Stimulated activated CD8-positive, alpha-beta memory T cell treated with anti-CD3 and anti-CD28 coated beads, Interleukin-4, amount 100 ng/mL, for 1 hour (primary cell): ENCODE measurements at regions not wholly inside any gene's neighbourhood (a gene's known extent, or its start where the extent isn't known, plus 50 kb on each side); places are given as distances from the start of the nearest gene placed in this dataset.
"Not testable (repeated sequence)": the region's sequence is repeated elsewhere in the genome, so short reads cannot be mapped to it uniquely, and the experiment has no call there.

Experiments used
- DNase-seq, 2 donors: peaks; one replicate each; pipeline ENCODE4 v3.0.0-alpha.2; 2020; ENCODE audit warnings: low read depth in 2 of 2, low spot score in 1 of 2

GRCh38 chr1:34367954-34368353 is 191.2 kb downstream of the C1orf94 start:
- DNase-seq: no peak

- DNase-seq: no peak
Measured at GRCh38 chr1:34369701-34370455, 193.2 kb downstream of the C1orf94 start.

GRCh38 chr1:34370748-34371147 is 194.0 kb downstream of the C1orf94 start:
- no peak for DNase-seq

- not testable (repeated sequence) for DNase-seq
Measured at GRCh38 chr1:34371179-34371578, 194.5 kb downstream of the C1orf94 start.

GRCh38 chr1:34371829-34372532 is 195.3 kb downstream of the C1orf94 start:
- DNase-seq: no peak

- no peak for DNase-seq
Measured at GRCh38 chr1:34372891-34373290, 196.2 kb downstream of the C1orf94 start.

GRCh38 chr1:34373912-34374311 is 197.2 kb downstream of the C1orf94 start:
- DNase-seq: no peak

- DNase-seq: no peak
Measured at GRCh38 chr1:34376531-34376930, 199.8 kb downstream of the C1orf94 start.

GRCh38 chr1:34378968-34379856 is 202.5 kb downstream of the C1orf94 start:
- no peak for DNase-seq

GRCh38 chr1:34379911-34380310 is 203.2 kb downstream of the C1orf94 start:
- DNase-seq: no peak

- no peak for DNase-seq
Measured at GRCh38 chr1:34380526-34381124, 203.9 kb downstream of the C1orf94 start.

- no peak for DNase-seq
Measured at GRCh38 chr1:34389974-34390373, 213.3 kb downstream of the C1orf94 start.

GRCh38 chr1:34396042-34396441 is 219.3 kb downstream of the C1orf94 start:
- DNase-seq: no peak

- DNase-seq: no peak
Measured at GRCh38 chr1:34398241-34398915, 221.7 kb downstream of the C1orf94 start.

- DNase-seq: no peak
Measured at GRCh38 chr1:34398916-34399275, 222.2 kb downstream of the C1orf94 start.

- DNase-seq: no peak
Measured at GRCh38 chr1:34400675-34401074, 224.0 kb downstream of the C1orf94 start.

GRCh38 chr1:34403156-34403555 is 226.4 kb downstream of the C1orf94 start:
- DNase-seq: no peak

- no peak for DNase-seq
Measured at GRCh38 chr1:34404804-34405203, 228.1 kb downstream of the C1orf94 start.

GRCh38 chr1:34405266-34405959 is 228.7 kb downstream of the C1orf94 start:
- no peak for DNase-seq

- no peak for DNase-seq
Measured at GRCh38 chr1:34406377-34406776, 229.7 kb downstream of the C1orf94 start.
